PC-3 (cell line): ENCODE measurements at regions not wholly inside any gene's neighbourhood (a gene's known extent, or its start where the extent isn't known, plus 50 kb on each side); places are given as distances from the start of the nearest gene placed in this dataset.

Experiments
- ATAC-seq: fragments of 200-7000 bp; cut with Tn5 transposase; 2 replicates; pipeline ENCODE4 v1.9.1; 2020; ENCODE audit warnings: mild to moderate bottlenecking, moderate library complexity
- BruUV-seq: library from RNA; stranded (reverse); fragments of 400-500 nt; replicated peaks from 2 replicates; lab custom pipeline; 2021; lab: Mats Ljungman, UMichigan
- CTCF ChIA-PET: fragments of 300-600 bp; sonication (Branson Sonifier 250); formaldehyde crosslinking; loops from one replicate; lab custom pipeline; 2022; ENCODE audit warnings: antibody characterized with exemption; lab: Charles Lee
- POLR2A ChIA-PET: fragments of 300-600 bp; sonication (Branson Sonifier 250); formaldehyde crosslinking; loops from one replicate; lab custom pipeline; 2022; ENCODE audit warnings: antibody characterized with exemption; ENCODE audit not compliant: unreplicated experiment; lab: Charles Lee
- DNase-seq: peaks from one replicate; pipeline ENCODE4 v3.0.0-alpha.2; 2015
- H2AFZ ChIP-seq: fragments of 300-600 bp; sonication (generic); 2 replicates; pipeline ENCODE4 v1.6.0; 2016; ENCODE audit warnings: antibody characterized with exemption, low read length
- H3F3A ChIP-seq: fragments of 300-600 bp; sonication (generic); one replicate; pipeline ENCODE4 v1.6.0; 2017; ENCODE audit warnings: antibody characterized with exemption, low read length, control low read depth, mild to moderate bottlenecking; ENCODE audit not compliant: unreplicated experiment
- H3K27ac ChIP-seq: fragments of 300-600 bp; sonication (generic); 2 replicates; pipeline ENCODE4 v1.5.1; 2016; ENCODE audit warnings: mild to moderate bottlenecking, low read length
- H3K27me3 ChIP-seq: fragments of 300-600 bp; sonication (generic); 2 replicates; pipeline ENCODE4 v1.6.1; 2016; ENCODE audit warnings: low read length, mixed read lengths
- H3K36me3 ChIP-seq: fragments of 300-600 bp; sonication (generic); 2 replicates; pipeline ENCODE4 v1.6.1; 2016; ENCODE audit warnings: low read depth, mixed run types, low read length, mixed read lengths
- H3K4me1 ChIP-seq: fragments of 300-600 bp; sonication (generic); 2 replicates; pipeline ENCODE4 v1.5.1; 2016; ENCODE audit warnings: low read length; ENCODE audit not compliant: insufficient read depth
- H3K4me2 ChIP-seq: fragments of 300-600 bp; sonication (generic); 2 replicates; pipeline ENCODE4 v1.6.0; 2016; ENCODE audit warnings: low read length
- H3K4me3 ChIP-seq: fragments of 300-600 bp; sonication (generic); 2 replicates; pipeline ENCODE4 v1.5.1; 2016; ENCODE audit warnings: mild to moderate bottlenecking, low read length, mixed read lengths
- H3K79me2 ChIP-seq: fragments of 300-600 bp; sonication (generic); 2 replicates; pipeline ENCODE4 v1.6.1; 2017; ENCODE audit warnings: low read length, mixed read lengths
- H3K9ac ChIP-seq: fragments of 300-600 bp; sonication (generic); 2 replicates; pipeline ENCODE4 v1.6.0; 2016; ENCODE audit warnings: mild to moderate bottlenecking, low read length
- H3K9me2 ChIP-seq: fragments of 300-600 bp; sonication (generic); replicated peaks from 2 replicates; pipeline ENCODE4 v1.6.1; 2016; ENCODE audit warnings: mixed run types, low read length, mixed read lengths
- H3K9me3 ChIP-seq: fragments of 300-600 bp; sonication (generic); 2 replicates; pipeline ENCODE4 v1.6.1; 2016; ENCODE audit warnings: low read length, mixed read lengths
- H4K20me1 ChIP-seq: fragments of 300-600 bp; sonication (generic); 2 replicates; pipeline ENCODE4 v1.6.1; 2016; ENCODE audit warnings: low read length, mixed read lengths
- EZH2 ChIP-seq: fragments of 300-600 bp; sonication (generic); IDR thresholded peaks from one replicate; pipeline ENCODE4 v1.6.1; 2017; ENCODE audit warnings: antibody characterized with exemption, mild to moderate bottlenecking, low read length; ENCODE audit not compliant: unreplicated experiment
- EZH2phosphoT487 ChIP-seq: fragments of 300-600 bp; sonication (generic); IDR thresholded peaks from 2 replicates; pipeline ENCODE4 v1.6.1; 2018; ENCODE audit warnings: mild to moderate bottlenecking, antibody characterized with exemption, low read length, borderline replicate concordance
- intact Hi-C: fragments of 100-400 bp; cut with micrococcal nuclease; formaldehyde crosslinking; loops from 2 replicates; pipeline ENCODE4 v1.9.0; 2023
- TF ChIP-seq, protein P1 (sequence below): fragments of 300-600 bp; sonication (generic); conservative IDR thresholded peaks from 2 replicates; pipeline ENCODE4 v1.5.1; 2017; ENCODE audit warnings: antibody characterized with exemption, low read depth, mild to moderate bottlenecking, low read length

DNA sequence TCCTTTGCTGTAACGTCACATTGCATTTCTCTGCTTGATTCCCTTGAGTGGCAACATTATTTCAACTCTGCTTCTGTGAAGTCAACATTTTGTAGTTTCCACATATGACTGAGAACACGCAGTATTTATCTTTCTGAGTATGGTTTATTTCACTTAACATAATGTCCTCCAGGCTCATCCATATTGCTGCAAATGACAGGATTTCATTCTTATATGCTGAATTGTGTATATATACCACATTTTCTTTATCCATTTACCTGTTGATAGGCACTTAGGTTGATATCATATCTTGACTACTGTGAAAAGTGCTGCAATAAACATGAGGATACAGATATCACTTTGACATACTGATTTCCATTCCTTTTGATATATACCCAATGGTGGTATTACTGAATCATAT, 878.5 kb downstream of the PLOD2 start:
- ATAC-seq = no peak

DNA sequence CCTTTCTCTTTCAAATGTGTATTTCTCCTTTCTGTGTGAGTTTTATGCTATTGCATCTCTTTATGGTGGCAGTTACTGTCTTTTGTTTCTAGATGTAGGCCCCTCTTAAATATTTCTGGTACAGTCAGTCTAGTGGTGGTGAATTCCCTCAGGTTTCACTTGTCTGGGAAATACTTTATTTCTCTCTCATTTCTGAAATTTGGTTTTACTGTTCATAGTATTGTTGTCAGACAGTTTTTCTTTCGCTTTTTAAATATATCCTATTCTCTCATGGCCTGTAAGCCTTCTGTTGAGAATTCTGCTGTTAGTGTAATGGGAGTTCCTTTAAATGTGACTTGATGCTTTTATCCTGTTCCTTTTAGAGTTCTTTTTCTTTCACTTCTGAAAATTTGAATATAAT, 874.0 kb downstream of the PLOD2 start:
- Histone ChIP-seq H3K79me2 (no peaks in the 10 kb centered on the region), H3F3A (no peaks in the 10 kb centered on the region), H3K4me2 (no peak overlapping the region), H3K4me3 (no peak overlapping the region), H2AFZ (no peak overlapping the region), H3K27me3 (no peaks in the 10 kb centered on the region), H4K20me1 (no peaks in the 10 kb centered on the region), H3K4me1 (no peaks in the 10 kb centered on the region), H3K9me3 (no peaks in the 10 kb centered on the region), H3K9ac (no peak overlapping the region), H3K36me3 (no peaks in the 10 kb centered on the region), H3K27ac (no peak overlapping the region), H3K9me2 (no peaks in the 10 kb centered on the region)
- CTCF ChIA-PET = interaction anchor here (0.6 kb wide), 1 partner anchor 39 kb away, joined by 5 read pairs; no protein-coding TSS in a partner anchor
- no peak for DNase-seq
- TF ChIP-seq EZH2phosphoT487 (no peak), EZH2 (no peak)
- TF ChIP-seq, protein P1, sequence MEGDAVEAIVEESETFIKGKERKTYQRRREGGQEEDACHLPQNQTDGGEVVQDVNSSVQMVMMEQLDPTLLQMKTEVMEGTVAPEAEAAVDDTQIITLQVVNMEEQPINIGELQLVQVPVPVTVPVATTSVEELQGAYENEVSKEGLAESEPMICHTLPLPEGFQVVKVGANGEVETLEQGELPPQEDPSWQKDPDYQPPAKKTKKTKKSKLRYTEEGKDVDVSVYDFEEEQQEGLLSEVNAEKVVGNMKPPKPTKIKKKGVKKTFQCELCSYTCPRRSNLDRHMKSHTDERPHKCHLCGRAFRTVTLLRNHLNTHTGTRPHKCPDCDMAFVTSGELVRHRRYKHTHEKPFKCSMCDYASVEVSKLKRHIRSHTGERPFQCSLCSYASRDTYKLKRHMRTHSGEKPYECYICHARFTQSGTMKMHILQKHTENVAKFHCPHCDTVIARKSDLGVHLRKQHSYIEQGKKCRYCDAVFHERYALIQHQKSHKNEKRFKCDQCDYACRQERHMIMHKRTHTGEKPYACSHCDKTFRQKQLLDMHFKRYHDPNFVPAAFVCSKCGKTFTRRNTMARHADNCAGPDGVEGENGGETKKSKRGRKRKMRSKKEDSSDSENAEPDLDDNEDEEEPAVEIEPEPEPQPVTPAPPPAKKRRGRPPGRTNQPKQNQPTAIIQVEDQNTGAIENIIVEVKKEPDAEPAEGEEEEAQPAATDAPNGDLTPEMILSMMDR = no peak
- ATAC-seq = no peak
- POLR2A ChIA-PET = no interaction called here
- no TSS peak for BruUV-seq
- intact Hi-C loops = no loop called here

More for the DNA sequence above, 878.5 kb downstream of the PLOD2 start:
- Histone ChIP-seq H3K36me3 (no peaks in the 10 kb centered on the region), H3K9me3 (no peaks in the 10 kb centered on the region), H3K79me2 (no peaks in the 10 kb centered on the region), H3K4me2 (no peak overlapping the region), H3K27me3 (no peaks in the 10 kb centered on the region), H3K4me1 (no peaks in the 10 kb centered on the region), H3K9ac (no peak overlapping the region), H2AFZ (no peak overlapping the region), H4K20me1 (no peaks in the 10 kb centered on the region), H3F3A (no peaks in the 10 kb centered on the region), H3K4me3 (no peak overlapping the region), H3K9me2 (no peaks in the 10 kb centered on the region), H3K27ac (no peak overlapping the region)
- intact Hi-C loops = no loop called here
- ChIA-PET POLR2A (no interaction called here), CTCF (no interaction called here)
- DNase-seq = no peak
- BruUV-seq = no TSS peak
- no peak for TF ChIP-seq EZH2phosphoT487
- no peak for TF ChIP-seq EZH2
- TF ChIP-seq, protein P1 = no peak

DNA sequence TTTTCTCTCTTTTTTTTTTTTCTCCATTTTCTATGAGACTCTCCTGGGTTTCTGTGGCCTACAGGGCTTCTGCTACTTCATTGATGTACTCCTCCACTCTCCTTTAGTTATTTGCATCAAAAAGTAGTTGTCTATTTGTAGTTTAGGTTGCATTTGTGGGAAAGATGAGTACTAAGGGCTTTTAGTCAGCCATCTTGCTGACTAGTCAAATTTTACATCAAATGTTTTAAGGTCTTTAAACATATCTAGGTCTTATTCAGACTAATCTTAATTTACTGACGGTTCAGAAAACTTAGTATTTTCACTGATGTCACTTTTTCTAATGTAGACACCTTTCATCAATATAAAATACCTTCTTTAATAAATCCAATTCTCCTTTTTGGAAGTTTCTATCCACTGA, 871.0 kb downstream of the PLOD2 start:
- ChIA-PET POLR2A (no interaction called here), CTCF (no interaction called here)

More for the DNA sequence above, 871.0 kb downstream of the PLOD2 start:
- H4K20me1 ChIP-seq = no peaks in the 10 kb centered on the region
- ATAC-seq (no peak), DNase-seq (no peak)
- intact Hi-C loops = no loop called here
- no peak overlapping the region for H3K27ac ChIP-seq
- H3K27me3 ChIP-seq = no peaks in the 10 kb centered on the region
- no peak overlapping the region for H3K4me3 ChIP-seq
- H2AFZ ChIP-seq = no peak overlapping the region
- no peaks in the 10 kb centered on the region for H3F3A ChIP-seq
- BruUV-seq = no TSS peak
- H3K4me1 ChIP-seq = no peaks in the 10 kb centered on the region
- no peak overlapping the region for H3K9ac ChIP-seq
- no peaks in the 10 kb centered on the region for H3K36me3 ChIP-seq
- no peaks in the 10 kb centered on the region for H3K79me2 ChIP-seq
- no peaks in the 10 kb centered on the region for H3K9me3 ChIP-seq
- no peaks in the 10 kb centered on the region for H3K9me2 ChIP-seq
- no peak overlapping the region for H3K4me2 ChIP-seq
- TF ChIP-seq, protein P1 = no peak
- no peak for TF ChIP-seq EZH2phosphoT487
